GM12891 (cell line): ENCODE measurements at regions not wholly inside any gene's neighbourhood (a gene's known extent, or its start where the extent isn't known, plus 50 kb on each side); places are given as distances from the start of the nearest gene placed in this dataset.

Source experiments
- POLR2A ChIP-seq: IDR thresholded peaks from 2 replicates; pipeline ENCODE4 v1.6.1; 2011; ENCODE audit warnings: low read depth, low read length, control low read depth
- POLR2AphosphoS5 ChIP-seq: IDR thresholded peaks from 2 replicates; pipeline ENCODE4 v1.6.1; 2011; ENCODE audit warnings: low read depth, low read length, control low read depth
- POU2F2 ChIP-seq: IDR thresholded peaks from 2 replicates; pipeline ENCODE4 v1.6.1; 2011; ENCODE audit warnings: low read depth, mild to moderate bottlenecking, control low read depth, low read length, moderate library complexity
- SPI1 ChIP-seq: IDR thresholded peaks from 2 replicates; pipeline ENCODE4 v1.6.1; 2011; ENCODE audit warnings: low read depth, low read length, control low read depth
- TAF1 ChIP-seq: IDR thresholded peaks from 2 replicates; pipeline ENCODE4 v1.6.1; 2011; ENCODE audit warnings: low read depth, low read length, control low read depth

- TF ChIP-seq TAF1 (no peak), POLR2A (no peak), POLR2AphosphoS5 (no peak), POU2F2 (no peak), SPI1 (no peak)
Observed at GRCh38 chr7:49125246-49125645, 200.9 kb downstream of the CDC14C start.
